Stomach (tissue), 4 donors: ENCODE measurements at regions not wholly inside any gene's neighbourhood (a gene's known extent, or its start where the extent isn't known, plus 50 kb on each side); places are given as distances from the start of the nearest gene placed in this dataset.

Experiments
- CTCF ChIP-seq, 7 experiments: fragments of 450-650 bp in 4 of 7; fragments of 200-600 bp in 3 of 7; sonication (generic) in 3 of 7; IDR thresholded peaks; one replicate each; pipeline ENCODE4 v1.5.1; 2016 to 2019; ENCODE audit warnings: antibody characterized with exemption in 7 of 7, control low read depth in 2 of 7, mild to moderate bottlenecking in 1 of 7
- POLR2AphosphoS5 ChIP-seq, 3 donors: sonication (generic); formaldehyde crosslinking; IDR thresholded peaks; one replicate each; pipeline ENCODE4 v1.6.1; 2016; ENCODE audit warnings: antibody characterized with exemption in 3 of 3

- TF ChIP-seq CTCF (IDR thresholded peaks at IDR 0.05) = no peak
- no peak for TF ChIP-seq POLR2AphosphoS5 (IDR thresholded peaks at IDR 0.05)
These were observed 202.1 kb downstream of the NOVA1 start for GRCh38 chr14:26395726-26396125.
